ENCODE measurements at regions not wholly inside any gene's neighbourhood (a gene's known extent, or its start where the extent isn't known, plus 50 kb on each side); places are given as distances from the start of the nearest gene placed in this dataset.
"Not testable (repeated sequence)": the region's sequence is repeated elsewhere in the genome, so short reads cannot be mapped to it uniquely, and the experiment has no call there.

- Mint-ChIP-seq H3K9me3 (no peaks in the 10 kb centered on the region), H3K36me3 (ENCODE audit: low read depth) (no peaks in the 10 kb centered on the region), H3K27me3 (no peaks in the 10 kb centered on the region), H3K4me1 (no peaks in the 10 kb centered on the region), H3K4me3 (no peak overlapping the region), H3K27ac (no peak overlapping the region)
- ChIA-PET POLR2A (no interaction called here), CTCF (no interaction called here)
- DNase-seq, result no peak
Measured at GRCh38 chr13:19058566-19058965, 123.1 kb downstream of the TUBA3C start.

GRCh38 chr13:19057588-19058340, 123.9 kb downstream of the TUBA3C start:
- DNase-seq, result no peak
- Mint-ChIP-seq H3K36me3 (ENCODE audit: low read depth) (no peaks in the 10 kb centered on the region), H3K4me1 (no peaks in the 10 kb centered on the region), H3K9me3 (no peaks in the 10 kb centered on the region), H3K4me3 (no peak overlapping the region), H3K27ac (no peak overlapping the region), H3K27me3 (no peaks in the 10 kb centered on the region)
- POLR2A ChIA-PET, result no interaction called here
- CTCF ChIA-PET, result no interaction called here

GRCh38 chr13:19056984-19057490, 124.6 kb downstream of the TUBA3C start:
- DNase-seq, result no peak

GRCh38 chr13:19056355-19056880, 125.2 kb downstream of the TUBA3C start:
- ChIA-PET CTCF (no interaction called here), POLR2A (no interaction called here)
- no peaks in the 10 kb centered on the region for H3K27me3 Mint-ChIP-seq
- H3K9me3 Mint-ChIP-seq, result peaks cover 6% of the 10 kb centered on the region
- H3K4me1 Mint-ChIP-seq, result no peaks in the 10 kb centered on the region
- H3K4me3 Mint-ChIP-seq, result no peak overlapping the region
- no peak for DNase-seq
- H3K27ac Mint-ChIP-seq, result no peak overlapping the region
- no peaks in the 10 kb centered on the region for H3K36me3 Mint-ChIP-seq (ENCODE audit: low read depth)

More at GRCh38 chr13:19056984-19057490, 124.6 kb downstream of the TUBA3C start:
- no peak overlapping the region for H3K4me3 Mint-ChIP-seq
- POLR2A ChIA-PET, result no interaction called here
- H3K27ac Mint-ChIP-seq, result no peak overlapping the region
- no peaks in the 10 kb centered on the region for H3K36me3 Mint-ChIP-seq (ENCODE audit: low read depth)
- no peaks in the 10 kb centered on the region for H3K27me3 Mint-ChIP-seq
- peaks cover 3% of the 10 kb centered on the region for H3K9me3 Mint-ChIP-seq
- H3K4me1 Mint-ChIP-seq, result no peaks in the 10 kb centered on the region
- CTCF ChIA-PET, result no interaction called here

GRCh38 chr13:19055611-19056010, 126.0 kb downstream of the TUBA3C start:
- Mint-ChIP-seq H3K27me3 (no peaks in the 10 kb centered on the region), H3K27ac (no peak overlapping the region), H3K36me3 (ENCODE audit: low read depth) (no peaks in the 10 kb centered on the region), H3K4me1 (no peaks in the 10 kb centered on the region), H3K4me3 (no peak overlapping the region), H3K9me3 (peaks cover 6% of the 10 kb centered on the region)
- CTCF ChIA-PET, result no interaction called here
- DNase-seq, result no peak
- POLR2A ChIA-PET, result no interaction called here

GRCh38 chr13:19053561-19053960, 128.1 kb downstream of the TUBA3C start:
- ChIA-PET CTCF (interaction anchor here (0.6 kb wide), 1 partner anchor 1188 kb away, joined by 4 read pairs; no protein-coding TSS in a partner anchor), POLR2A (no interaction called here)
- Mint-ChIP-seq H3K27ac (no peak overlapping the region), H3K9me3 (peaks cover 6% of the 10 kb centered on the region), H3K27me3 (no peaks in the 10 kb centered on the region), H3K4me3 (no peak overlapping the region), H3K4me1 (no peaks in the 10 kb centered on the region), H3K36me3 (ENCODE audit: low read depth) (no peaks in the 10 kb centered on the region)
- no peak for DNase-seq

GRCh38 chr13:19052931-19053330, 128.7 kb downstream of the TUBA3C start:
- ChIA-PET POLR2A (no interaction called here), CTCF (interaction anchor here (0.6 kb wide), 1 partner anchor 1188 kb away, joined by 4 read pairs; no protein-coding TSS in a partner anchor)
- no peaks in the 10 kb centered on the region for H3K4me1 Mint-ChIP-seq
- no peak for DNase-seq
- H3K4me3 Mint-ChIP-seq, result no peak overlapping the region
- no peak overlapping the region for H3K27ac Mint-ChIP-seq
- H3K36me3 Mint-ChIP-seq (ENCODE audit: low read depth), result no peaks in the 10 kb centered on the region
- H3K9me3 Mint-ChIP-seq, result peaks cover 6% of the 10 kb centered on the region
- H3K27me3 Mint-ChIP-seq, result no peaks in the 10 kb centered on the region

GRCh38 chr13:19052180-19052579, 129.4 kb downstream of the TUBA3C start:
- DNase-seq, result no peak
- Mint-ChIP-seq H3K27me3 (no peaks in the 10 kb centered on the region), H3K9me3 (peaks cover 6% of the 10 kb centered on the region), H3K36me3 (ENCODE audit: low read depth) (no peaks in the 10 kb centered on the region), H3K4me1 (no peaks in the 10 kb centered on the region), H3K27ac (no peak overlapping the region), H3K4me3 (no peak overlapping the region)
- CTCF ChIA-PET, result no interaction called here
- POLR2A ChIA-PET, result no interaction called here

- POLR2A ChIA-PET, result no interaction called here
- Mint-ChIP-seq H3K27me3 (no peaks in the 10 kb centered on the region), H3K27ac (no peak overlapping the region), H3K4me1 (no peaks in the 10 kb centered on the region), H3K36me3 (ENCODE audit: low read depth) (no peaks in the 10 kb centered on the region), H3K9me3 (peaks cover 6% of the 10 kb centered on the region), H3K4me3 (no peak overlapping the region)
- no peak for DNase-seq
- CTCF ChIA-PET, result no interaction called here
Measured at GRCh38 chr13:19050901-19051300, 130.7 kb downstream of the TUBA3C start.

GRCh38 chr13:19049624-19050023, 132.0 kb downstream of the TUBA3C start:
- H3K4me1 Mint-ChIP-seq; H3K9me3 Mint-ChIP-seq; H3K36me3 Mint-ChIP-seq (ENCODE audit: low read depth); POLR2A ChIA-PET; CTCF ChIA-PET; H3K4me3 Mint-ChIP-seq; DNase-seq; H3K27ac Mint-ChIP-seq; H3K27me3 Mint-ChIP-seq: not testable (repeated sequence)

- Mint-ChIP-seq H3K9me3 (peaks cover 6% of the 10 kb centered on the region), H3K27ac (no peak overlapping the region), H3K36me3 (ENCODE audit: low read depth) (no peaks in the 10 kb centered on the region), H3K4me3 (no peak overlapping the region), H3K4me1 (no peaks in the 10 kb centered on the region), H3K27me3 (no peaks in the 10 kb centered on the region)
- ChIA-PET POLR2A (no interaction called here), CTCF (no interaction called here)
- no peak for DNase-seq
Measured at GRCh38 chr13:19048381-19048780, 133.2 kb downstream of the TUBA3C start.

- H3K27ac Mint-ChIP-seq, result no peak overlapping the region
- no peak overlapping the region for H3K4me3 Mint-ChIP-seq
- ChIA-PET CTCF (no interaction called here), POLR2A (no interaction called here)
- DNase-seq, result no peak
- H3K36me3 Mint-ChIP-seq (ENCODE audit: low read depth), result no peaks in the 10 kb centered on the region
- H3K27me3 Mint-ChIP-seq, result peaks cover 3% of the 10 kb centered on the region
- H3K4me1 Mint-ChIP-seq, result no peaks in the 10 kb centered on the region
- no peaks in the 10 kb centered on the region for H3K9me3 Mint-ChIP-seq
Measured at GRCh38 chr13:19023115-19023514, 158.5 kb downstream of the TUBA3C start.

- no peak for DNase-seq
- CTCF ChIA-PET, result no interaction called here
- Mint-ChIP-seq H3K9me3 (no peaks in the 10 kb centered on the region), H3K27ac (no peak overlapping the region), H3K4me1 (no peaks in the 10 kb centered on the region), H3K36me3 (ENCODE audit: low read depth) (no peaks in the 10 kb centered on the region), H3K4me3 (no peak overlapping the region), H3K27me3 (peaks cover 3% of the 10 kb centered on the region)
- POLR2A ChIA-PET, result no interaction called here
Measured at GRCh38 chr13:19020988-19021387, 160.6 kb downstream of the TUBA3C start.

- POLR2A ChIA-PET, result no interaction called here
- H3K9me3 Mint-ChIP-seq, result peaks cover 5% of the 10 kb centered on the region
- no peak overlapping the region for H3K27ac Mint-ChIP-seq
Measured at GRCh38 chr13:18998389-18998788, 183.2 kb downstream of the TUBA3C start.

More at GRCh38 chr13:18998389-18998788, 183.2 kb downstream of the TUBA3C start:
- CTCF ChIA-PET, result no interaction called here
- DNase-seq, result no peak
- peaks cover 10% of the 10 kb centered on the region for H3K4me1 Mint-ChIP-seq
- no peak overlapping the region for H3K4me3 Mint-ChIP-seq
- no peaks in the 10 kb centered on the region for H3K27me3 Mint-ChIP-seq
- no peaks in the 10 kb centered on the region for H3K36me3 Mint-ChIP-seq (ENCODE audit: low read depth)

All from activated CD4-positive, alpha-beta T cell treated with anti-CD3 and anti-CD28 coated beads, Interleukin-2, amount 10 ng/mL, durations not matched to agents 7 days and 5 days (primary cell).